ENCODE measurements at regions not wholly inside any gene's neighbourhood (a gene's known extent, or its start where the extent isn't known, plus 50 kb on each side); places are given as distances from the start of the nearest gene placed in this dataset.

- TF ChIP-seq SP1 (IDR thresholded peaks at IDR 0.05) (no peak), TARDBP (IDR thresholded peaks at IDR 0.05) (no peak), FOXM1 (IDR thresholded peaks at IDR 0.05; ENCODE audit: borderline replicate concordance) (no peak), FOXK2 (IDR thresholded peaks at IDR 0.05) (no peak), CTBP1 (IDR thresholded peaks at IDR 0.05; ENCODE audit: borderline replicate concordance) (no peak), NFRKB (IDR thresholded peaks at IDR 0.05) (no peak), BHLHE40 (IDR thresholded peaks at IDR 0.05; ENCODE audit: borderline replicate concordance) (no peak), ZNF384 (IDR thresholded peaks at IDR 0.05) (no peak)
- TF ChIP-seq, protein P1, sequence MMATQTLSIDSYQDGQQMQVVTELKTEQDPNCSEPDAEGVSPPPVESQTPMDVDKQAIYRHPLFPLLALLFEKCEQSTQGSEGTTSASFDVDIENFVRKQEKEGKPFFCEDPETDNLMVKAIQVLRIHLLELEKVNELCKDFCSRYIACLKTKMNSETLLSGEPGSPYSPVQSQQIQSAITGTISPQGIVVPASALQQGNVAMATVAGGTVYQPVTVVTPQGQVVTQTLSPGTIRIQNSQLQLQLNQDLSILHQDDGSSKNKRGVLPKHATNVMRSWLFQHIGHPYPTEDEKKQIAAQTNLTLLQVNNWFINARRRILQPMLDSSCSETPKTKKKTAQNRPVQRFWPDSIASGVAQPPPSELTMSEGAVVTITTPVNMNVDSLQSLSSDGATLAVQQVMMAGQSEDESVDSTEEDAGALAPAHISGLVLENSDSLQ (IDR thresholded peaks at IDR 0.05): no peak
Observed at GRCh38 chr1:244968881-244969280, 104.5 kb upstream of the HNRNPU start.

Measured in HEK293T (cell line).